ENCODE measurements at regions not wholly inside any gene's neighbourhood (a gene's known extent, or its start where the extent isn't known, plus 50 kb on each side); places are given as distances from the start of the nearest gene placed in this dataset.

- TF ChIP-seq CTCF (IDR thresholded peaks at IDR 0.05) (no peak), USF2 (CRISPR knock-in tag; IDR thresholded peaks at IDR 0.05) (no peak), TP53 (CRISPR knock-in tag; IDR thresholded peaks at IDR 0.05) (no peak), TEAD4 (CRISPR knock-in tag; IDR thresholded peaks at IDR 0.05) (no peak), E2F4 (CRISPR knock-in tag; IDR thresholded peaks at IDR 0.05; ENCODE audit: borderline replicate concordance, low read depth) (no peak), STAT6 (CRISPR knock-in tag; conservative IDR thresholded peaks at IDR 0.05; ENCODE audit: low read depth) (no peak), JUN (CRISPR knock-in tag; IDR thresholded peaks at IDR 0.05) (no peak), SP1 (CRISPR knock-in tag; conservative IDR thresholded peaks at IDR 0.05) (no peak)
These were observed 216.8 kb upstream of the KLF6 start for GRCh38 chr10:4001811-4002210.
